ENCODE measurements at regions not wholly inside any gene's neighbourhood (a gene's known extent, or its start where the extent isn't known, plus 50 kb on each side); places are given as distances from the start of the nearest gene placed in this dataset.

DNA sequence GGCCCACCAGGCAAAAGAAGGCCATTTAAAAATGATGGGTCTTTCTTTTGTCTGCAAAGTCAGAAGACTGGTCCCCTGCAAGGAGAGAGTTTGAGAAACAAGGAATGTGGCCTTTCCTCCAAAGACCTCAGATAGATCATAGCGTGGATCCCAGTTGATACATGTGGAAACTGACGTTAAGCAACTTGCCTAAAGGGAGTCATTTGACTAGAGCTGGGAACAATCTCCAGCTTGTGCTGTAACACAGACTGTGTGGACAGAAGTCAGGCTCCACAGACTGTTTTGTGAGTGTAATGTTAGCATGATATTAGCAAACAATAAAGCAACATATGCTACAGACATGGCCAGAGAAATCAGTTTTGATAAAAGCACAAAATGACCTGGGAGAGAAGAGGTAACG, 140.4 kb upstream of the CITED2 start:
- no peak for DNase-seq (ENCODE audit: low read depth)

DNA sequence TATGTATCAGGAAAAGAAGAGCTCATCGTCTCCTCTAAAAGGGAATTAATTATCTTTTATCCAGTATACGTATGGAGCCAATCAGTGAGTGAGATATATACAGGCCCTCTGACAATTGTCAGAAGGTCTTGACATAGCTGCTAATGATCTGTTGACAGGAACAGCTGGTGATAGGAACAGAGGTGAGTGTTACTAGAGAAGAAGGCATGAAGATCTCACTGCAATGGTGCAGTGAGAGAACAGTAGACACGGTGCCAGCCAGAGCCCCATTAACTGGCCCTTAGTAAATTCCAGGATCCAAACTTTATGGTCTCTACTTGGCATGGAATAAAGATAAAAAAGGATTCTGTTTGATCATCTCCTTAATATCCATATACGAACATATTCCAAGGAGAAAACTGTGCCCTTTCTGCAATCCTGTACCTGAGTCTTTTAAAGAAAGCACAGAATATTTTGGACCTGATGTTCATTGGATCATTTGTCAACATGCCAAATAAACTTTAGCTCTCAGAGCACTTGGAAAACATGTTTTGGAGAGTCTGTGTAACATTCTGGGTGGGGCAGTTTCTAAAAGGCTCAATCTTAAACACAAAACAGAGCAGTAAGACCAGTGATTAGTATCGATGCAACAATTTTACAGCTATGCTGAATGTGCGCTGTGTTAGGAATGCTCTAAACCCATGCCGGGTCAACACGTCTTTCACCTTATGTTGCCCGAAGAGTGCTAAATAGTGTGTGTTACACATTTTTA, 135.8 kb upstream of the CITED2 start:
- DNase-seq (ENCODE audit: low read depth), result no peak

GRCh38 chr6:139509167-139509566, 134.7 kb upstream of the CITED2 start:
- DNase-seq (ENCODE audit: low read depth), result no peak

- DNase-seq (ENCODE audit: low read depth), result no peak
Observed at GRCh38 chr6:139508576-139508975, 134.1 kb upstream of the CITED2 start.

DNA sequence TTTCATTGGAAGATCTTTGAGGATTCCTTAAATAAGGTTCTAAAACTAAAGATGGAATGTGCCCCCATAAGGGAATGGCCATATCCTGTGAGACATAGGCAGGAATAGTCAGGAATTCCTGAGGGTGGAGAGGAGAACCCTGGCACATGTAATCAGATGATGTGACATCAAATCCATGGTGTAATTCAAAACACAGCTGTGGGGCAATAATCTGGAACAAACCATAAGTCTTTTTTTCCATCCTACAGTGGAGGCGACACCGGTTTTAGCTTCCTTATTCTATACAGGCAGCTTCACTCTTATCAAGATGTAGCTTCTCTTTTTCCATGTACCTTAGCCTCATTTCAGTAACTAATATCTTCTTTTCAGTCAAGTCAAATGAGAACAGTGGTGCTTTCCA, 133.6 kb upstream of the CITED2 start:
- DNase-seq (ENCODE audit: low read depth), result peak; percentile 10

DNA sequence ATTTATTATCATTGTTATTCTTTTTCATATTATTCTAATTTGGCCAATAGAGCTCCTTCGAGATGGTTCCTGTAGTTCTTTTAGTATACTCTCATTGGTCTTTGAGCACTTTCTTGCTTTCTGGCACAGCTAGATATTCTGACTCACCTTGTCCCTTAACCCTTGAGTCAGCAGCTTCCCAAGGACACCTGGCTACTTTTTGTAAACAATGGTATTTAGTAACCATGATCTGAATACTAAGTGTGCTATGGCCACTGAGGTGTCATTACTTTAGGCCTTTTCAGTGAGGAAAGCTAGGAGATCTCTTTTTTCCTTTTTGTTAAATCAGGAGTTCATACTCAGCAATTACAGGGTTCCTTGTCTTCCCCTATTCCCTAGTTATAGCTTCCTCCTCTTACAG, 126.5 kb upstream of the CITED2 start:
- peak; percentile 12 for DNase-seq (ENCODE audit: low read depth)

GRCh38 chr6:139498715-139499114, 124.3 kb upstream of the CITED2 start:
- DNase-seq (ENCODE audit: low read depth), result no peak

DNA sequence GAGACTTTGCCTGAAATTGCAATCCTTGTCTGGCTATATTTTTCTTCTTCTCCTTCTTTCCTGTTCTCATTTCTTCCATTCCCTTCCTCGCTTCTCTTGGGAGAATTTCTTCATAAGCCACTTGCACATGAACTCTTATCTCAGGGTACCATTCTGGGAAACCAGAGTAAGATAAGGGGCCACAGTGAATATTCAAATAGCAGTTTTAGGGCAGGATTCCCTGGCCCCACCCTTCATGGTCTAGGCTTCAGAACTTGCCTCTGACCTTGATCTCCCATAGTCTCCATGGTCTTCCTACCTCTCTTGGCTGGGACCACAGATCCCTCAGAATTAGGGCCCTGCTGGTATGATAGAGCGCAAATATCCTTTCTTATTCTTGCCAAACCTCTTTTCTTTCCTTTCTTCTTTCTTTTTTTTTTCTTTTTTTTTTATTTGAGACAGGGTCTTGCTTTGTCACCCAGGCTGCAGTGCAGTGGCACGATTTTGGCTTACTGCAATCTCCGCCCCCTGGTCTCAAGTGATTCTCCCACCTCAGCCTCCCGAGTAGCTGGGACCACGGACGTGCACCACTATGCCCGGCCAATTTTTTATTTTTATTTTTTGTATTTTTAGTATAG, 123.0 kb upstream of the CITED2 start:
- no peak for DNase-seq (ENCODE audit: low read depth)

GRCh38 chr6:139496654-139497344, 122.4 kb upstream of the CITED2 start:
- DNase-seq (ENCODE audit: low read depth), result no peak

DNA sequence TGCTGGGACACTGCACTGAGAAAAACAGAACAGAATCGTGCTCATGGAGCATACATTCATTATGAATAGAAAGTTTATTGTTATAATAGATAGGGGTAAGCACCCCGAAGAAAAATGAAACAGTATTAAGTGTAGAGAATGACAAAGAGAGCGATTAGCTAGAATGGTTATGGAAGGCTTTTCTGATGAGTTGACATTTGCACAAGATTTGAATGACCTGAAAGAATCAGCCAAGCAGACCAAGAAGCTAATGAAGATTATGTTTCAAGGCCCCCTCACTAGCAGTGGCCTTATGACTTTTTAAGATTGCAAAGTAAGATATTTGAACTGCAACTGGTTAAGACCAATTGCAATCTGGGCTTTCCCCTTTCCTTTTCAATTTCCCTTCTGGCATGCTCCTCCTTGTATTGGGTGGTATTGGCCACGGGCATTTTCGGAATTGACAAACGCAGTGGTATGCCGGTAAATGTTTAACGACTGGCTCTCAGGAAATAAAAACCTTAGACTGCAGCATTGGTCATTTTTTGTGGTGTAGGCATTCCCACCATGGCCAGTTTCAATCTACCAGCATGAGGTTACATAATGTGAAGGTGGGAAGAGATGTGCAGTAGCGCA, 120.0 kb upstream of the CITED2 start:
- no peak for DNase-seq (ENCODE audit: low read depth)

DNA sequence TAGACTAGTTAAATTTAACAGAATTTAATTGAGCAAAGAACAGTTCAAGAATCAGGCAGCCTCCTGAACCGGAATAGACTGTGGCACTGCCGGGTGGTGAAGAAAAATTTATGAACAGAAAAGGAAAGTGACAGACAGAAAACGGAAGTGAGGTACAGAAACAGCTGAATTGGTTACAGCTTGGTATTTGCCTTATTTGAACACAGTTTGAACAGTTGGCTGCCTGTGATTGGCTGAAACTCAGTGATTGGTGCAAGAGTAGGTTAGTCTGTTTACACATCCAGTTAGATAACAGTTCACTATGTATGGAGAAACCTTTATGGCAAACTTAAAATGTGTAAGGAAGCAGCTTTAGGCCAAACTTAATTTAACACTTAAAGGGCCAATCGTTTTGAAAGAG, 116.0 kb upstream of the CITED2 start:
- peak; percentile 25 for DNase-seq (ENCODE audit: low read depth)

DNA sequence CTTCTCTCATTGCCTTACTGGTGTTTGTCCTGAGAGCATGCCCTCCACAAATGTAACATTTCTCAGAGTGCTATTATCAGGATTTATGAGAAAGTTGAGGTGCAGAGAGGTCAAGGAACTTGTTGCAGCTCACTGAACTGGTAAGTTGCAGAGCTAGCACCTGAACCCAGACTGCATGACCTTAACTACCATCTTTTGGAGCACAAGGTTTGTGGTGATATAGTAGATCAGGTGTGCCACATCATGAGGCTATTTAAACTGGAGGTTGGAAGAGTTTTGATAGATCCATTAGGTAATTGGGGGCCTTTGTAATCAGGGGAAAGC, 112.0 kb upstream of the CITED2 start:
- no peak for DNase-seq (ENCODE audit: low read depth)

DNA sequence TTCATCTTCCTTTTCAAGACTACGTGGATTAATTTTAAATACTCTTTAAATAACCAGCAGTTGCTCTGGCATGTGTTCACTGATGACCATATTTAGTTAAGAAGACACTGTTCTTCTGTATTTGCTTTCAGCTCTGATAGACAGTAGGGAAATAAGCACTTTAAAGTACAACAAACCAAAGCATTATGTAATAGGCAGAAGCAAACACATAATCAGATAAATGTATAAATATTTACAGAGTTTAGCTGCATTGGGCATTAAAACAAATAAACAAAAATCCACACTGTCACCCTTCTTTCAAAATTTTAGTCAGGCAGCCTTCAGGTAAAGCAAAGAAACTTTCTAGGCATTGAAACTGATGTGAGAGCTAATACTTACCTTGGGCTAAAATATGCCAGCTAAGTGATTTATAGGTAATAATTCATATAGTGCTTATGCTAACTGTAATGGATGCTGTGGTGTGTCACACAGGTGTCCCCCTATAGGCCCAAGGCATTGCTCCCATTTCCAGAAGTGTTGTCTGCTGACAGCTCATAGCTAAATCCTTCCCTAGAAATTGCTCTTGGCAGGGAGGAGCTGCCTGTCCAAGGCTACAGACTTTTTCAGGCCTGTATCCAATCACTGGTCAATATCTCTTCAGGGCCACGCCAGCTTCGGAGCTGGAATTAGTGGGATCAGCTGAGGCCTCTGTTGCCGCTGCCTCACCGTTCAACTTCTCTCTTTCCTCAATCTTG, 111.5 kb upstream of the CITED2 start:
- DNase-seq (ENCODE audit: low read depth), result no peak

- DNase-seq (ENCODE audit: low read depth), result no peak
Observed at GRCh38 chr6:139485185-139485584, 110.7 kb upstream of the CITED2 start.

- no peak for DNase-seq (ENCODE audit: low read depth)
Observed at GRCh38 chr6:139483079-139483478, 108.6 kb upstream of the CITED2 start.

DNA sequence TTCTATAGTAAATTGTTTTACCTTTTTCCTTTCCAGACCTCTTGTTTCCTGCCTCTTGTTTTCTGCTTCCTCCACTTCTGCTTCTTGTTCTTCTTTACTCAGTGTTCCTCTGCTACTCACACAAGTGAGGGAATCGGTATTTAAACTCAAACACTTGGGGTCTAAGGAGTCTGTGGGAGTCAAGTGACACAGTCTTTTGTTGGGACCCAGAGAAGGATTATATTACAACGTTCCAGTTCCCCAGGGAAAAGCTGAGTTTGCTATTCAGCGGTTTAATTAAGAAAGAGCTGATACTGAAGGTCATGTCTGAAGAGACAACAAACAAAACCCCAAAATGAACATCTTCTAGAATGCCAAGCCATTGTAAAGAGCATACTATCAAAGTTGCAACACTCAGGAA, 107.8 kb upstream of the CITED2 start:
- peak; percentile 14 for DNase-seq (ENCODE audit: low read depth)

GRCh38 chr6:139480356-139481165, 106.1 kb upstream of the CITED2 start:
- DNase-seq (ENCODE audit: low read depth), result no peak

GRCh38 chr6:139479433-139480222, 105.2 kb upstream of the CITED2 start:
- no peak for DNase-seq (ENCODE audit: low read depth)

DNA sequence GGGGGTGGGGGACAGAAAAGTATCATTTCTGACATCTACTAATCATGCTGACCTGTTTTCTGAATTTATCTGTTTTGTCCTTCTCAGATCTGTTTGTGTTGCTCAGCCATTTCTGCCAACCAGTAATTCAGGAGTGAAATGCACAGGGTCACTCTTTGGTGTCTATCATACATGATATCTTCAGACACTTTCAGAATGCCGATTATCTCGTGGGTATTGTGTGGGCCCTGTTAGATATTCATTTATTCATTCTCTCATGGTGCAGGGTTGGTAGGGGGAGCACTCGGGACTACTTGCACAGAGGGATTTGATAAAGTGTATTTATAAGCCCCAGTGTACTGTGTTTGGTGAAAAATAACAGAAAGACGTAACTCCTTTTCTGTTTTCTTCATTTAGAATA, 101.2 kb upstream of the CITED2 start:
- no peak for DNase-seq (ENCODE audit: low read depth)

DNA sequence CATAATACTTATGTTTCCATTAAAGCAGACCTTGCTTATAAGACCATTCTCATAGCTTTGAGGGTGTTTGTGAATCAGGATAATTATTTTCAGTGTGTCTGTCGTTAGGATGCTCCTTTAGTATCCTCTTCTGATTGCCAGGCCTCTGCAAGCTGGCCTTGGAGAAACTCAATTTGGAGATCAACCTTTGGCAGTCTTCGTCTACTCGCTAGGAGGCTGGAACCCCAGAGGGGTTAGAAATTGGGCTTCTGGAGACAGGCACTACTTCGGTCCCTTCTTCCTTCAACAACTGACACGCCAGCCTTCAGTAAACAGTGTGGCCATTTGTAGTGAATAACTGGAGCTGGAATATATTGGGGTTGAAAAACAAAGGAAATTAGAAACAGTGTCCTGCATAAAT, 100.8 kb upstream of the CITED2 start:
- no peak for DNase-seq (ENCODE audit: low read depth)
